ENCODE measurements at regions not wholly inside any gene's neighbourhood (a gene's known extent, or its start where the extent isn't known, plus 50 kb on each side); places are given as distances from the start of the nearest gene placed in this dataset.

- CTCF ChIA-PET: no interaction called here
- H3K4me1 Mint-ChIP-seq (ENCODE audit: low read depth): no peaks in the 10 kb centered on the region
- H3K27ac Mint-ChIP-seq: no peak overlapping the region
- H3K9me3 Mint-ChIP-seq: no peaks in the 10 kb centered on the region
- intact Hi-C loops (cut with micrococcal nuclease): no loop called here
- H3K27me3 Mint-ChIP-seq (ENCODE audit: low read depth): no peaks in the 10 kb centered on the region
- H3K36me3 Mint-ChIP-seq (ENCODE audit: low read depth): no peaks in the 10 kb centered on the region
- DNase-seq: no peak
- no peak overlapping the region for H3K4me3 Mint-ChIP-seq
Observed at GRCh38 chrY:8582277-8582850, 754.9 kb upstream of the TSPY4 start.

- no peaks in the 10 kb centered on the region for H3K9me3 Mint-ChIP-seq
- CTCF ChIA-PET: no interaction called here
- no peak for DNase-seq
- H3K4me3 Mint-ChIP-seq: no peak overlapping the region
- no peaks in the 10 kb centered on the region for H3K36me3 Mint-ChIP-seq (ENCODE audit: low read depth)
- no peaks in the 10 kb centered on the region for H3K4me1 Mint-ChIP-seq (ENCODE audit: low read depth)
- H3K27ac Mint-ChIP-seq: no peak overlapping the region
- intact Hi-C loops (cut with micrococcal nuclease): no loop called here
- no peaks in the 10 kb centered on the region for H3K27me3 Mint-ChIP-seq (ENCODE audit: low read depth)
Observed at GRCh38 chrY:8583191-8583590, 754.1 kb upstream of the TSPY4 start.

- no peak overlapping the region for H3K27ac Mint-ChIP-seq
- H3K9me3 Mint-ChIP-seq: no peaks in the 10 kb centered on the region
- no peaks in the 10 kb centered on the region for H3K36me3 Mint-ChIP-seq (ENCODE audit: low read depth)
- H3K4me3 Mint-ChIP-seq: no peak overlapping the region
- H3K27me3 Mint-ChIP-seq (ENCODE audit: low read depth): no peaks in the 10 kb centered on the region
- CTCF ChIA-PET: no interaction called here
- no peak for DNase-seq
- intact Hi-C loops (cut with micrococcal nuclease): no loop called here
- no peaks in the 10 kb centered on the region for H3K4me1 Mint-ChIP-seq (ENCODE audit: low read depth)
Observed at GRCh38 chrY:8590641-8591040, 746.6 kb upstream of the TSPY4 start.

DNA sequence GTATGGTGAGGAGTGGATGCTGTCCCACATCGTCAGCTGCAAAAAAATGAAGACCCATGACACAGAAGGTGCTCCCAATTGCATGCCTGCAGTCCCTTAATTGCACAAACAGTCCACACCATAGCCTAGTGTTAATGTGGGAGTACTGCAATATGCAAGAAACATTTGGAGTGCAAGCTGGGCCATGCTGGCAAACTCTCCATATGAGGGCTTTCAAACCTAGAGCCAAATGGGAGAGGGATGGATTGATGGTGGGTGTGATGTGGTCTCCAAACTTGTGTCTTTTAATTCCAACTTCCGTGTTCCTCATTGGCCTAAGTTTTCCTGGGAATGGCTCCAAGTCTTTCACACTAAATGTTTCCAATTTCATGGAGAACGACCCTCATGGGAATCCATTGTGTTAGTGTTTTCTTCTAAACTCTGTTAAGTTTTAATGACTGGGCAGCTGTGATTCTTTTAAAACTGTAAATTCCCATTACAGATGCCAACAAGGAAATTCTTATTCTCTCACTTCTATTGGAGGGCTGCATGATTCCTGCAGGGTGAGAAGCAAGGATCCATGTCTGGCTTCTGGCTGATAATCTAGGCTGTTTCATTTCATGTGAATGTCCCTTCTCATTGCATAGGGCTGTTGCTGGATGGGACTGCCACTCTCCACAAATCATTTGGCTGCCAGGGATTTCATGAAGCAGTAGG lies 745.3 kb upstream of the TSPY4 start:
- intact Hi-C loops (cut with micrococcal nuclease): no loop called here
- Mint-ChIP-seq H3K4me1 (ENCODE audit: low read depth) (no peaks in the 10 kb centered on the region), H3K27me3 (ENCODE audit: low read depth) (no peaks in the 10 kb centered on the region), H3K27ac (no peak overlapping the region), H3K4me3 (no peak overlapping the region), H3K36me3 (ENCODE audit: low read depth) (no peaks in the 10 kb centered on the region), H3K9me3 (no peaks in the 10 kb centered on the region)
- no peak for DNase-seq
- CTCF ChIA-PET: no interaction called here

GRCh38 chrY:8594657-8595056 lies 742.6 kb upstream of the TSPY4 start:
- CTCF ChIA-PET: interaction anchor here (0.7 kb wide), 1 partner anchor 15 kb away, joined by 3 read pairs; no protein-coding TSS in a partner anchor
- Mint-ChIP-seq H3K27me3 (ENCODE audit: low read depth) (peaks cover 2% of the 10 kb centered on the region), H3K27ac (no peak overlapping the region), H3K4me1 (ENCODE audit: low read depth) (no peaks in the 10 kb centered on the region), H3K36me3 (ENCODE audit: low read depth) (no peaks in the 10 kb centered on the region), H3K4me3 (no peak overlapping the region), H3K9me3 (no peaks in the 10 kb centered on the region)
- DNase-seq: no peak
- intact Hi-C loops (cut with micrococcal nuclease): no loop called here

DNA sequence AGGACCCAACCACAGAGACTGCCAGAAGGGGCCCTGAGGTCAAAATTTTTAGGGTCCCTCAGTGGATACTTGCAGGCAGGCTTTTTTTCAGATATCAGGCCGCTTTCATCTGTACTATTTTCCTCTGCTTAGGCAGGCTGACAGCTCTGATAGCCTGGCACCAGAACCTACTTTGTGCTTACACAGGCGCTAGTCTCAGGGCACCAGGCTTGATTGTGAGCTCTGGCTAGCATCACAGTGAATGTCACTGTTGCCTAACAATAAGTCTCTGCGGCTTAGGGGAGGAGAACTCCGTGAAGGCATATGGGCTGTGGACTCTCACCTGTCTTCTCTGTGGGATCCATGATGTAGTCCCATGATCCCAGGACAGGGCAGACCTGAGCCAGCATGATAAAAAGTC lies 738.1 kb upstream of the TSPY4 start:
- Mint-ChIP-seq H3K27me3 (ENCODE audit: low read depth) (peaks cover 2% of the 10 kb centered on the region), H3K9me3 (no peaks in the 10 kb centered on the region), H3K27ac (no peak overlapping the region), H3K36me3 (ENCODE audit: low read depth) (no peaks in the 10 kb centered on the region), H3K4me3 (no peak overlapping the region), H3K4me1 (ENCODE audit: low read depth) (no peaks in the 10 kb centered on the region)
- CTCF ChIA-PET: no interaction called here
- intact Hi-C loops (cut with micrococcal nuclease): no loop called here
- DNase-seq: no peak

DNA sequence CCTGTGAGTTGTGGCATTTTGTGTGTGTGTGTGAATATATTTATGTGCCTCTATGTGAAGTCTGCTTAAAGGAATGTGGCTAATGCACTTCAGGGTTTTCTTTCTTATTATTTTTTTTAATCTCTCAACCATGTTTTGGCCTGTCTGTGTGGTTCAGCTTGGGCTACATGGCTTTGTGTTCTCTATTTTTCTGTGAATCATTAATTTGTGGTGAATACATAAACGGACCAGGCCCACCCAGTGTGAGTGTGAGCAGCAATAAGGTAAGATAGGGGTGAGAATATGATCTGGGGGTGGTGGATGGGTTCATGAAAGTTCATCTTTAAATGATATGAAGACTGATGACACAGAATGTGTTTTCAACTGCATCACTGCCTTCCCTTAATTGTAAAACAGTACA lies 726.6 kb upstream of the TSPY4 start:
- no peaks in the 10 kb centered on the region for H3K9me3 Mint-ChIP-seq
- CTCF ChIA-PET: interaction anchor here (0.6 kb wide), 1 partner anchor 1339 kb away, joined by 3 read pairs; no protein-coding TSS in a partner anchor
- no peaks in the 10 kb centered on the region for H3K27me3 Mint-ChIP-seq (ENCODE audit: low read depth)
- no peak overlapping the region for H3K27ac Mint-ChIP-seq
- no peaks in the 10 kb centered on the region for H3K4me1 Mint-ChIP-seq (ENCODE audit: low read depth)
- no peaks in the 10 kb centered on the region for H3K36me3 Mint-ChIP-seq (ENCODE audit: low read depth)
- intact Hi-C loops (cut with micrococcal nuclease): no loop called here
- no peak for DNase-seq
- H3K4me3 Mint-ChIP-seq: no peak overlapping the region

DNA sequence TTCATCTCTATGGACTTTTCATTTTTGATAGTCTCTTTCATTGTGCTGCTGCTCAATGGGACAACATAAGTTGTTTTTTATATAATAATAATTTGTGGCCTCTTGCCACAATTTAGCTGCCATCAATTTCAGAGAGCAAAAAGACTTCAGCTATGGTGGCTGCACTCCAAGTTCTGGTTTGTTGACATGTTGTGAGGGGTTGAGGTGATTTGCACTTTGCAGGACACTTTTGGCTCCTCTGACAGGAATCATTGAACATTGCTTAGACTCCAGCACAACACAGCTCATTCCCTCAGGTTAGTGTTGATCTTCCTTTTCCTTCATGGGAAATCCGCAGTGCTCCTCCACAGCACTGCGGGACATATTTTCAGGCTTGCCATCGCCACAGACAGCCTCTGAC lies 725.4 kb upstream of the TSPY4 start:
- no peaks in the 10 kb centered on the region for H3K9me3 Mint-ChIP-seq
- no peaks in the 10 kb centered on the region for H3K36me3 Mint-ChIP-seq (ENCODE audit: low read depth)
- no peaks in the 10 kb centered on the region for H3K27me3 Mint-ChIP-seq (ENCODE audit: low read depth)
- CTCF ChIA-PET: no interaction called here
- no peak overlapping the region for H3K4me3 Mint-ChIP-seq
- intact Hi-C loops (cut with micrococcal nuclease): no loop called here
- no peak overlapping the region for H3K27ac Mint-ChIP-seq
- DNase-seq: no peak
- H3K4me1 Mint-ChIP-seq (ENCODE audit: low read depth): no peaks in the 10 kb centered on the region

- Mint-ChIP-seq H3K27me3 (ENCODE audit: low read depth) (no peaks in the 10 kb centered on the region), H3K36me3 (ENCODE audit: low read depth) (no peaks in the 10 kb centered on the region), H3K4me3 (no peak overlapping the region), H3K27ac (no peak overlapping the region), H3K4me1 (ENCODE audit: low read depth) (no peaks in the 10 kb centered on the region), H3K9me3 (no peaks in the 10 kb centered on the region)
- intact Hi-C loops (cut with micrococcal nuclease): no loop called here
- no peak for DNase-seq
- CTCF ChIA-PET: no interaction called here
Observed at GRCh38 chrY:8618302-8618701, 719.0 kb upstream of the TSPY4 start.

DNA sequence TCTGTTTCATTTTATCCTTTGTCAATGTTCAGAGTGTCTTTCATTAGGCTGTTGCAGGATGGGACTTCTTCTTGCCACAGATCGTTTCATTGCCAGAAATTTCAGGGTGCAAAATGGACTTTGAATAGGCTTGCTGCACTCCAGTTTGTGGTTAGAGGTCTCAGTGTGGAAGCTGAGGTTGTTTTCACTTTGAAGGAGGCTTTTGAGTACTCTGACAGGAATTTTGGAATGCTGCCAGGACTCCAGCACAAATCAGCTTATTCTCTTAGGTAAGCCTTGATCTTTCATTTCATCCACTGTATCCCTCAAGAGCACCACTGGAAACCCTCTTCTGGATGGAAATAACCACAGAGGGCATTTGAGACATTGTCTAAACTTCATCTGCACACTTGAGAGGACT lies 715.1 kb upstream of the TSPY4 start:
- no peaks in the 10 kb centered on the region for H3K4me1 Mint-ChIP-seq (ENCODE audit: low read depth)
- no peak overlapping the region for H3K4me3 Mint-ChIP-seq
- no peaks in the 10 kb centered on the region for H3K9me3 Mint-ChIP-seq
- no peak overlapping the region for H3K27ac Mint-ChIP-seq
- H3K27me3 Mint-ChIP-seq (ENCODE audit: low read depth): peaks cover 2% of the 10 kb centered on the region
- DNase-seq: no peak
- CTCF ChIA-PET: no interaction called here
- intact Hi-C loops (cut with micrococcal nuclease): no loop called here
- H3K36me3 Mint-ChIP-seq (ENCODE audit: low read depth): no peaks in the 10 kb centered on the region

GRCh38 chrY:8622856-8623255 lies 714.4 kb upstream of the TSPY4 start:
- H3K4me3 Mint-ChIP-seq: no peak overlapping the region
- H3K4me1 Mint-ChIP-seq (ENCODE audit: low read depth): no peaks in the 10 kb centered on the region
- intact Hi-C loops (cut with micrococcal nuclease): no loop called here
- no peak for DNase-seq
- H3K9me3 Mint-ChIP-seq: no peaks in the 10 kb centered on the region
- no peak overlapping the region for H3K27ac Mint-ChIP-seq
- CTCF ChIA-PET: no interaction called here
- H3K27me3 Mint-ChIP-seq (ENCODE audit: low read depth): peaks cover 2% of the 10 kb centered on the region
- H3K36me3 Mint-ChIP-seq (ENCODE audit: low read depth): no peaks in the 10 kb centered on the region

GRCh38 chrY:8629636-8630035 lies 707.6 kb upstream of the TSPY4 start:
- no peaks in the 10 kb centered on the region for H3K9me3 Mint-ChIP-seq
- CTCF ChIA-PET: no interaction called here
- H3K4me3 Mint-ChIP-seq: no peak overlapping the region
- H3K36me3 Mint-ChIP-seq (ENCODE audit: low read depth): no peaks in the 10 kb centered on the region
- no peaks in the 10 kb centered on the region for H3K4me1 Mint-ChIP-seq (ENCODE audit: low read depth)
- intact Hi-C loops (cut with micrococcal nuclease): no loop called here
- H3K27ac Mint-ChIP-seq: no peak overlapping the region
- no peak for DNase-seq
- H3K27me3 Mint-ChIP-seq (ENCODE audit: low read depth): peaks cover 2% of the 10 kb centered on the region

DNA sequence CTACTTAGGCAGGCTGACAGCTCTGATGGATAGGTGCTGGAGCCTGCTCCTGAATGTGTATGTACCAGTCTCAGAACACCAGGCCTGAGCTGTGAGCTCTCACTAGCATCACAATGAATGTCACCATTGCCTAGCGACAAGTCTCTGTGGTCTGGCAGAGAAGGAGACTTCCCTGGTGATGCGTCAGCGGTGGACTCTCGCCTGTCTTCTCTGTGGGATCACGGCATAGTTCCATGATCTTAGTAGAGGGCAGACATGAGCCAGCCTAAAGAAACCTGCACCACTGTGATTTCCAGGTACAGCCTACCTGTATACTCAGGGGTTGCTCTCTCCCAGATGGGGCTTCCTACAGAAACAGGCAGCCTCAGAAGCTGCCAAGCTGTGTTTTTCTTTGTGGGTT lies 699.2 kb upstream of the TSPY4 start:
- intact Hi-C loops (cut with micrococcal nuclease): no loop called here

More for the DNA sequence above, 699.2 kb upstream of the TSPY4 start:
- no peaks in the 10 kb centered on the region for H3K36me3 Mint-ChIP-seq (ENCODE audit: low read depth)
- DNase-seq: no peak
- H3K27me3 Mint-ChIP-seq (ENCODE audit: low read depth): no peaks in the 10 kb centered on the region
- no peaks in the 10 kb centered on the region for H3K9me3 Mint-ChIP-seq
- no peaks in the 10 kb centered on the region for H3K4me1 Mint-ChIP-seq (ENCODE audit: low read depth)
- CTCF ChIA-PET: no interaction called here
- H3K27ac Mint-ChIP-seq: no peak overlapping the region
- no peak overlapping the region for H3K4me3 Mint-ChIP-seq
